ENCODE measurements at regions not wholly inside any gene's neighbourhood (a gene's known extent, or its start where the extent isn't known, plus 50 kb on each side); places are given as distances from the start of the nearest gene placed in this dataset.

GRCh38 chr7:95718577-95719410 is 53.6 kb upstream of the DYNC1I1 start:
- TF ChIP-seq, protein P1, sequence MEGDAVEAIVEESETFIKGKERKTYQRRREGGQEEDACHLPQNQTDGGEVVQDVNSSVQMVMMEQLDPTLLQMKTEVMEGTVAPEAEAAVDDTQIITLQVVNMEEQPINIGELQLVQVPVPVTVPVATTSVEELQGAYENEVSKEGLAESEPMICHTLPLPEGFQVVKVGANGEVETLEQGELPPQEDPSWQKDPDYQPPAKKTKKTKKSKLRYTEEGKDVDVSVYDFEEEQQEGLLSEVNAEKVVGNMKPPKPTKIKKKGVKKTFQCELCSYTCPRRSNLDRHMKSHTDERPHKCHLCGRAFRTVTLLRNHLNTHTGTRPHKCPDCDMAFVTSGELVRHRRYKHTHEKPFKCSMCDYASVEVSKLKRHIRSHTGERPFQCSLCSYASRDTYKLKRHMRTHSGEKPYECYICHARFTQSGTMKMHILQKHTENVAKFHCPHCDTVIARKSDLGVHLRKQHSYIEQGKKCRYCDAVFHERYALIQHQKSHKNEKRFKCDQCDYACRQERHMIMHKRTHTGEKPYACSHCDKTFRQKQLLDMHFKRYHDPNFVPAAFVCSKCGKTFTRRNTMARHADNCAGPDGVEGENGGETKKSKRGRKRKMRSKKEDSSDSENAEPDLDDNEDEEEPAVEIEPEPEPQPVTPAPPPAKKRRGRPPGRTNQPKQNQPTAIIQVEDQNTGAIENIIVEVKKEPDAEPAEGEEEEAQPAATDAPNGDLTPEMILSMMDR (IDR thresholded peaks at IDR 0.05; ENCODE audit: low read depth, low read length, missing control alignments), result no peak
- H3K4me3 ChIP-seq (replicated peaks; ENCODE audit: low read depth, low read length), result no peak overlapping the region
- no peak for DNase-seq (ENCODE audit: extremely low read depth, low read depth)

GRCh38 chr7:95716357-95717122 is 55.8 kb upstream of the DYNC1I1 start:
- DNase-seq (ENCODE audit: extremely low read depth, low read depth), result no peak
- TF ChIP-seq, protein P1 (IDR thresholded peaks at IDR 0.05; ENCODE audit: low read depth, low read length, missing control alignments), result no peak
- no peak overlapping the region for H3K4me3 ChIP-seq (replicated peaks; ENCODE audit: low read depth, low read length)

DNA sequence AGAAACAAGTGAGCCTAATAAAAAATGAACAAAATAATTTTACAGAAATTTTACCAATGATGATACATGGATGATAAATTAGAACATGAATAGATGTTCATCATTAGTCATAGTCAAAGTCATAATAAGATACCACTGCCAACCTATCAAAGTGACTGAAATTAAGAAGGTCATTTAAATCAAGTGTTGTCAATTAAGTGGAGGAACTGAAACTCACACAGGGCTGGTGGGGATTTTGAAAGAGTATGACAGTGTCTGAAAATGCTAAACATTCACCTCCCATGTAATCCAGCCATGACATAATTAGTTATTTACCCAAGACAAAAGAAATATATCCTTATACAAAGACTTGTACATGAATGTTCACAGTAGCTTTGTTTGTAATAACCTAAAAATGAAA is 57.1 kb upstream of the DYNC1I1 start:
- no peak for DNase-seq (ENCODE audit: extremely low read depth, low read depth)
- H3K4me3 ChIP-seq (replicated peaks; ENCODE audit: low read depth, low read length), result no peak overlapping the region
- TF ChIP-seq, protein P1 (IDR thresholded peaks at IDR 0.05; ENCODE audit: low read depth, low read length, missing control alignments), result no peak

DNA sequence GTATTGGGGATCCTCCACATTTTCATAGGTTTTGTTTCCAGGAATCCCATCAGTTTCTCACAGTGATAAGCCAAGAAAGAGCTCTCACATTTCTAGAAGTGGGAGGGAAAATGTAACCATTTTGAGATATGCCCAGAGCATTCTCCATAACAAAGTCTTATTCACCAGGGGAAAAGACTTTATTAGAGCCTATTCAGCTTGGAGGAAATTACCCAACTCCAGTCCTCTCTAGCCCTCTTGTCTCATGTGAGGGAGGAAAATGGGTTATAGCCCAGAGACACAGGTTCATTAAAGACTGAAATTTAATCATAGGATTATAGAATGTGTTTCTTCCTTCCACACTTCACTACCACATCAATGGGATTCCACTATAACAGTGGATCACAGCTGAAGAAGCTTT is 61.6 kb upstream of the DYNC1I1 start:
- no peak for DNase-seq (ENCODE audit: extremely low read depth, low read depth)
- TF ChIP-seq, protein P1 (IDR thresholded peaks at IDR 0.05; ENCODE audit: low read depth, low read length, missing control alignments), result no peak
- no peak overlapping the region for H3K4me3 ChIP-seq (replicated peaks; ENCODE audit: low read depth, low read length)

DNA sequence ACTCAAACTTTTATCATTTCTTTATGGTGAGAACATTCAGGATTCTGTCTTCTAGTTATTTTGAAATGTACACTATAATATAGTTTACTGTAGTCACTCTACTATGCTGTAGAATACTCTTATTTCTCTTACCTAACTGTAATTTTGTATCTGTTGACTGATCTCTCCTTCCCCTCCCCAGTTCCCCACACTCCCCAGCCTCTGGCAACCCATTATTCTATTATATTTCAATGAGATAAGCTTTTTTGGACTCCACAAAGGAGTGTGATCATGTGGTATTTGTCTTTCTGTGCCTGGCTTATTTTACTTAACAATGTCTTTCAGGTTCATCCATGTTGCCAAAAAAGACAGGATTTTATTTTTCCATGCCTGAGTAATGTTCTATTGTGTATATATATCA is 71.4 kb upstream of the DYNC1I1 start:
- DNase-seq (ENCODE audit: extremely low read depth, low read depth), result no peak

GRCh38 chr7:95694334-95694733 is 78.0 kb upstream of the DYNC1I1 start:
- TF ChIP-seq, protein P1 (IDR thresholded peaks at IDR 0.05; ENCODE audit: low read depth, low read length, missing control alignments), result no peak
- H3K4me3 ChIP-seq (replicated peaks; ENCODE audit: low read depth, low read length), result no peak overlapping the region
- DNase-seq (ENCODE audit: extremely low read depth, low read depth), result no peak

More for the DNA sequence above, 71.4 kb upstream of the DYNC1I1 start:
- no peak overlapping the region for H3K4me3 ChIP-seq (replicated peaks; ENCODE audit: low read depth, low read length)
- TF ChIP-seq, protein P1 (IDR thresholded peaks at IDR 0.05; ENCODE audit: low read depth, low read length, missing control alignments), result no peak
